ENCODE measurements at regions not wholly inside any gene's neighbourhood (a gene's known extent, or its start where the extent isn't known, plus 50 kb on each side); places are given as distances from the start of the nearest gene placed in this dataset.

GRCh38 chr4:97493815-97494518, 649.3 kb downstream of the STPG2 start:
- no peak for TF ChIP-seq CTCF (IDR thresholded peaks at IDR 0.05; ENCODE audit: insufficient read depth, low read depth, low read length)
- no peak for TF ChIP-seq EZH2 (IDR thresholded peaks at IDR 0.05; ENCODE audit: insufficient read depth, low read length)
